HG02981 (cell line): ENCODE measurements at regions not wholly inside any gene's neighbourhood (a gene's known extent, or its start where the extent isn't known, plus 50 kb on each side); places are given as distances from the start of the nearest gene placed in this dataset.
"Not testable (repeated sequence)": the region's sequence is repeated elsewhere in the genome, so short reads cannot be mapped to it uniquely, and the experiment has no call there.

Experiments
- ATAC-seq: cut with Tn5 transposase; IDR thresholded peaks from one replicate; pipeline ENCODE4 v1.9.1; 2021; ENCODE audit warnings: mild to moderate bottlenecking, moderate library complexity; ENCODE audit not compliant: unreplicated experiment

DNA sequence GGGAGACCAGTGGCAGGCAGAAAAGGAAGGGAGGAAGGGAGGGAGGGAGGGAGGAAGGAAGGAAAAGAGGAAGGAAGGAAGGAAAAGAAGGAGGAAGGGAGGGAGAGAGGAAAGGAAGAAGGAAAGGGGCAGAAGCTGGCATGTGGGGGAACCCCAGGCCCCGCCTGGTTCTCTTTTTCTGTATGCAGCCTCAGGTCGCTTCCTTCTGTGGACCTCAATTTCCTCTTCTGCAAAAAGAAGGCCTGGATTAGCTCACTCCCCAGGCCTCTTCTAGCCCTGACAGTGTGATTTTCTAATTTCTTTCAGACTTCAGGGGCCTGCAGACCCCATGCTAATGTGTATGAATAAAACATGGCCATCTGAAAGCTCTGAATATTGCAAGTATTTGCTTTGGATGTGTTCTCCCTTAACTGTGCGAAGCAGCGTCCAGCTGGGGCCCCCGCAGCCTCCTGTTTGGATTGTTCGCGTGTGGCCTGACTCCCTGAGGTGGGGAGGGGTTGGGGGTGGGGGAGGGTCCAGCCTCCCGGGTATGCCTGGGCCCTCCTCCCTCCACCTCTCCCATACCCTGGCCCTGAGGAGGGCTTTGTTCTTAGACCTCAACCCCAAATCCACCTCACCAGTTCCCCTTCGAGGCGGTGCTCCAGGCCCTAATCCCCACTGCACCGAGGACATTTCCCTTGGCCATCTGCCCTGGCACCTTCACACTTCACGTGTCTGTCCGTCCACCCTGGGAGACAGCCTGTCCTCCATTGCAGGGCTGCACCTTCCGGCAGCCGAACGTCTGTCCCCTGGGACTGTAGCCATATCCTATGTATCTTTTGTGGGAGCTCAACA, 199.9 kb upstream of the ATP6AP2 start:
- ATAC-seq, result no peak

DNA sequence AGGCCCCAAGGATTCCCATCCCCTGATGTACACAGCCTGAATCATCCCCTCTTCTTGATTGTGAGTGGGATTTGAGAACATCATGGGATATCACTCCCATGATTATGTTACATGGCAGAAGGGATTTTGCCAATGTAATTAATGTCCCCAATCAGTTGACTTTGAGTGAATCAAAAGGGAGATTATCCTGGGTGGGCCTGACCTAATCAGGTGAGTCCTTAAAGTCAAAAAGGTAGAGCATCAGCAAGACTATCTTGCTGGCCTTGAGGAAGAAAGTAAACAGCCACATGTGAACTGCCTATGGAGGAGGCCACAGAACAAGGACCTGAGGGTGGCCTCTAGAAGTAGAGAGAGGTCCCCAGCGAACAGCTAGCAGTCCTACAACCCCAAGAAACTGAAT, 203.1 kb upstream of the ATP6AP2 start:
- ATAC-seq, result no peak

GRCh38 chrX:40374486-40374885, 206.3 kb upstream of the ATP6AP2 start:
- no peak for ATAC-seq

- ATAC-seq, result no peak
These were observed 207.1 kb upstream of the ATP6AP2 start for GRCh38 chrX:40373641-40374040.

GRCh38 chrX:40373025-40373424, 207.7 kb upstream of the ATP6AP2 start:
- ATAC-seq, result no peak

DNA sequence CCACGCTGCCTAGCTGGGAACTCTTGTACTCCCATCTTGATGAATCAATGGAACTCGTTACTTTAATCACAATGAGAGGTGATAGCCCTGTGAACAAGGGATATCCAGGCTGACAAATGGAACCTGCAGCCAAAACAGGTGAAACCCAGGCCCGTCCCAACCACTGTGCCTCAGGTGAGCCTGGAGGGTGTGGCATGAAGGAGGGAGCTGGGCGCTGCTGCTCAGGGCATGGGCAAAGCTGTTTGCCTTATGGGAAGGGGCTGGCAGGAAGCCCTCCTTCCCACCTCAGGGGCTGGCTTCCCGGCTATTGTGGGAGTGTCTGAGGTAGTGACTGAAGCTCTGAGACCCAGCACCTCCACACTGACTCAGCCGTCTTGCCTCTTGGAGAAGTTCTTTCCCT, 209.4 kb upstream of the ATP6AP2 start:
- ATAC-seq, result no peak

DNA sequence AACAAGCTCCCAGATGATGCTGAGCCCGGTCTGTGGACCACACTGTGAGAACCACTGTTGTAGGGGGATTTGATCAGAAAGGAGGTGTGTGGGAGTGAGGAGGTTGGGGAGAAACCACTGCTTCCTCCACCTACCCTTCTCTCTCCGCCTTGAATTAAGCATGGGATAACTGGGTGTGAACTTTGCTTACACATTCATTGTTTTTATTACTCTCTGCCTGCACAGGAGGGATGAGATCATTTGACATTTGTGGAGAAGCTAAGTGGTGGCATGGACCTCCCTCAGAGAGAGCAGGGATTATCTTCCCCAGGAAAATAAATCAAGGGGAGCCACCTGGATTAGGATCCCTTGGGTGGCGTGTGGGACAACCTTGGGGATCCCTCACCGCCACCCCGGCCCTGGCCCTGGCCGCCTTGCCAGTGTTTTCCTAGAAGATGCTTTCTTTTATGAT, 212.1 kb upstream of the ATP6AP2 start:
- ATAC-seq, result no peak

DNA sequence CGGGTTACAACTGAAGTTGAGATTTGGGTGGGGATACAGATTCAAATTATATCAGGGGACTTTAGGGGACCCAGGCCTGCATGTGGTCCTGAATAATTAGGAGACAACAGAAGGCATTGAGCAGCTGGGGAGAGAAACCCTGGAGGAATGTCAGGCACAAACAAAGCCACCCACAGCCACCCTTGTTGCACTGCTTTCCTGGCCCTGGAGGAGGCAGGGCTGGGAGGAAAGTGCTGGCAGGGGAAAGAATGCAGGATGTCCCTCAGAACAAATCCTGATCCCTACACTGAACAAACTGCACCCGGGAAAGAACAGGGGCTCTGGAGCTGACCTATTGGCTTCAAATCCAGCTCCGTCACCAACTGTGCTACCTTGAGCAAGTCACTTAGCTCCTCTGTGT, 214.1 kb upstream of the ATP6AP2 start:
- ATAC-seq, result no peak

- not testable (repeated sequence) for ATAC-seq
These were observed 218.5 kb upstream of the ATP6AP2 start for GRCh38 chrX:40362291-40362690.

- ATAC-seq, result no peak
These were observed 220.2 kb upstream of the ATP6AP2 start for GRCh38 chrX:40360557-40360956.

DNA sequence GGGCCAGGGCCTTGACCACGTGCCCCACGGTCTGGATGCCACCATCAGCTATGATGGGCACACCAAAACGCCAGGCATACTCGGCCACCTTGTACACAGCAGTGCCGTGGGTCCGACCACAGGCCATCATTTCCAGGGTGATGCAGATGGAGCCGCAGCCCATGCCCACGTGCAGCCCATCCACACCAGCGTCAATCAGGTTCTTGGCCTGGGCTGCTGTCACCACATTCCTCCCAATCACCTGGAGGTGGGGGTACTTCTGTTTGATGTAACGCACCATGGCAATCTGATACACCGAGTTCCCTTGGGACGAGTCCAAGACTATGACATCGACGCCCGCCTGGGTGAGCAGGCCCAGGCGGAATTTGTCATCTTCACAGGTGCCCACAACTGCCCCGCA, 221.2 kb upstream of the ATP6AP2 start:
- no peak for ATAC-seq

- no peak for ATAC-seq
These were observed 221.8 kb upstream of the ATP6AP2 start for GRCh38 chrX:40358994-40359393.

DNA sequence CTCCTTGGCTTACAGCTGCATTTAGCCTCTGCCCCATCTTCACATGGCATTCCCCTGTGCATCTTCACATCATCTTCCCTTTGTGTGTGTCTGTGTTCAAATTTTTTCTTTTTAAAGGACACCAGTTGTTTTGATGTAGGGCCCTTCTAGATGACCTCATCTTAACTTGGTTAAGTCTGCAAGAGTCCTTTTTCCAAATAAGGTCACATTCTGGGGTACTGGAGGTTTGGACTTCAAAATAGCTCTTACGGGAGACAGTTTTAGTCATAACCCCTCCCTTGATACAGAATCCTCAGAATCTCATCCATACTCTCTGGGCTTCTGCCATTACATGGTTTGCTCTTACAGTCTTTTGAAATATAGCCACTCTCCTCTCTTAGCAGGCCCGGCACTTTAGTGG, 231.5 kb upstream of the ATP6AP2 start:
- no peak for ATAC-seq

DNA sequence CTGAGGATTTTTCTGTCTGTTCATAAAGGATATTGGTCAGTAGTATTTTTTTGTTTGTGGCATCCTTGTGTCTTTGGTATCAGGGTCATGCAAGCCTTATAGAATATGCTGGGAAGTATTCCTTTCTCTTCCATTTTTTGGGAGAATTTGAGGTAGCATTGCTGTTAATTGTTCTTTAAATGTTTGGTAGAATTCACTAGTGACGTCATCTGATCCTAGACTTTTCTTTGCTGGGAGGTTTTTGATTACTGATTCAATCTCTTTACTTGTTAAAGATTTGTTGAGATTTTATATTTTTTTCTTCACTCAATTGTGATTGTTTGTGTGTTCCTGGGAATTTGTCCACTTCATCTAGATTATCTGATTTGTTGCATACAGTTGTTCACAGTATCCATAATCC, 234.4 kb upstream of the ATP6AP2 start:
- no peak for ATAC-seq

DNA sequence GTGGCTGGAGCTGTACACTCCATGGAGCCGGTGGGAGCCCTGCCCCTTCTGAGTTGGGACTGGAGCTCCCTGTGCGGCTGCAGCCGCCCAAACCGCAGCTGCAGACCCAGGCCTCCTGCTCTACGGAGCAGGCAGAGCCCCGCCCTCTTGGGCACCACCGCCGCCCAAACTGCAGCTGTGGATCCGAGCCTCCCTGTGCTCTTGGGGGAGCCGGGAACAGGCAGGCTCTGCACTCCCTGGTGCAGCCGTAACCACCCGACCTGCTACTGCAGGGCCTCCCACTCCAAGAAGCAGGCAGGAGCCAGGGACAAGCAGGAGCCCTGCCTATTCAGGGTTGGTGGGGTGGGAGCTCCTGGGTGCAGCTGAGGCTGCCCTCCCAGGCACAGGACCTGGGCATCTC, 237.5 kb upstream of the ATP6AP2 start:
- no peak for ATAC-seq

- no peak for ATAC-seq
These were observed 240.7 kb upstream of the ATP6AP2 start for GRCh38 chrX:40340116-40340515.

GRCh38 chrX:40333344-40333743, 235.6 kb upstream of the BCOR start:
- no peak for ATAC-seq

- no peak for ATAC-seq
These were observed 234.0 kb upstream of the BCOR start for GRCh38 chrX:40331762-40332161.

DNA sequence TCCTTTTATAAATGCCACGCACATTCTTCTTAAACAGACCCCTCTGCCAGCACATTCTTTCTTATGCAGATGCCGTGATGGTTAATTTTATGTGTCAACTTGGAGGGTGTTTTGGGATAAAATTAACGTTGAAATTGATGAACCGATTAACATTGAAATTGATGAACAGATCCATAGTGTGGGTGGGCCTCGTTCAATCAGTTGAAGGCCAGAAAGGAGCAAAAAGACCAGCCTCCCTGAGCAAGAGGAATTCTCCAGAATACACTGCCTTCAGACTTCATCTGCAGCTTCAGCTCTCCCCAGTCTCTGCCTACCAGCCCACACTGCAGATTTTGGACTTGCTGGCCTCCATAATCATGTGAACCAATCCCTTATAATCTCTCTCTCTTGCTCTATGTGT, 233.6 kb upstream of the BCOR start:
- ATAC-seq, result no peak

DNA sequence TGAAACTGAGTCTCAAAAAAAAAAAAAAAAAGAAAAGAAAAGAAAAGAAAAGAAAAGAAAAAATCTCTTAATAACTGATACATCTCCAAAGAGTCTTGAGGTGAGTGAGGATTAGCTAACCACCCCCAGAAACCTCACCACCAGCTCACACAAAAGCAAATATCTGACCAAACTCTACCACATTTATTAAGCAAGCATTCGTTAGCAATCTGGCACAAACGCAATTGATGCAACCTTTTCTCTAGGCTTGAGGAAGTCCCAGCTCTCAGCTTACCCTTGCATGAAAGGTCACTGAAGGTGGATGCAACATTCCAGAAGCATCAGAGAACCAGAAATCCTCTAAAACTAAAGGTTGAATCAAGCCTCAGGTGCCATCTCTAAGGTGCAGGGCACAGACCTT, 231.9 kb upstream of the BCOR start:
- ATAC-seq, result no peak

- no peak for ATAC-seq
These were observed 229.3 kb upstream of the BCOR start for GRCh38 chrX:40327085-40327484.

DNA sequence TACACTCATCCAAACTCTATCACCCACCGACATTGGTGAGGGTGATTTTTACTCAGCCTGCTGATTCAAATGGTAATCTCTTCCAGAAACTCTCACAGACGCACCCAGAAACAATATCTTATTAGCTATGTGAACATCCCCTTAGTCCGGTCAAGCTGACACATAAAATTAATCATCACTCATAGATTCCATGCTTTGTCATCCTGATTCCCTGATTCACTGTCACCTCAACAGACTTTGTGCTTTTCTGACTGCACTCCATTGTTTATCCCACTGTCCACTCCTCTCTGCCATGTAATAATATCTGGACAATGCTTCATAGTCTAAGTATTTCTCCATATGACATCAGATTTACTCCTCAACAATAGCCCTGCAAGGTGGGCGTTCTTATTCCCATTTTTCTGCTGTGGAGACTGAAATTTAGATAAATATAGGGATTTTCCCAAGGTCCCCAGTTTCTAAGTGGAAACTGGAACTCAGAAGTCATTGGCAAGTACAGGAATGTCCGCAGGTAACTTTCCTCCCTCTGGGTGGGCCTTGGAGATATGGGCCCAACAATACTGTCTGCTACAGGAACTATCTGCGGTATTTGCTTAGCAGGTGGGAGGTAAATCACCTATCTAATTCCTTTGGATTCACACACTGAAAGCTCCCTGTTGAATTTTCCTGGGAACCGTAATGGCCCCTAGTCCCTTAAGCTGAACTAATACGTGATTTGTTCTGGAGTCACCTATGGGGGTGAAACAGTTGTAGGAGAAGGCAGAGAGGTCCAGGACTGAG, 228.6 kb upstream of the BCOR start:
- no peak for ATAC-seq
